K562 (cell line): ENCODE measurements at regions not wholly inside any gene's neighbourhood (a gene's known extent, or its start where the extent isn't known, plus 50 kb on each side); places are given as distances from the start of the nearest gene placed in this dataset.

ENCODE experiments used
- HDGF ChIP-seq: fragments of 450-650 bp; IDR thresholded peaks from 2 replicates; pipeline ENCODE4 v1.6.1; 2016
- POLR2A ChIP-seq: fragments of 450-650 bp; conservative IDR thresholded peaks from 2 replicates; pipeline ENCODE4 v1.6.1; 2016
- ZC3H4 ChIP-seq: sonication (generic); formaldehyde crosslinking; IDR thresholded peaks from 2 replicates; pipeline ENCODE4 v1.9.0; 2021; ENCODE audit warnings: missing genetic modification reagents, borderline replicate concordance
- ZNF274 ChIP-seq: IDR thresholded peaks from 2 replicates; pipeline ENCODE4 v1.6.1; 2011; ENCODE audit warnings: low read depth, mild to moderate bottlenecking, low read length, moderate library complexity, borderline replicate concordance
- TF ChIP-seq, protein P1 (sequence below), 3 experiments: IDR thresholded peaks in 2 of 3; conservative IDR thresholded peaks in 1 of 3; 2 replicates each; pipeline ENCODE4 v1.5.1; 2011 to 2012; ENCODE audit warnings: low read length in 3 of 3, mild to moderate bottlenecking in 3 of 3, control low read depth in 2 of 3, improper control_type of control experiment in 1 of 3, inconsistent platforms in 1 of 3, low read depth in 1 of 3, mixed read lengths in 1 of 3, moderate library complexity in 1 of 3; ENCODE audit not compliant: insufficient read depth in 2 of 3

DNA sequence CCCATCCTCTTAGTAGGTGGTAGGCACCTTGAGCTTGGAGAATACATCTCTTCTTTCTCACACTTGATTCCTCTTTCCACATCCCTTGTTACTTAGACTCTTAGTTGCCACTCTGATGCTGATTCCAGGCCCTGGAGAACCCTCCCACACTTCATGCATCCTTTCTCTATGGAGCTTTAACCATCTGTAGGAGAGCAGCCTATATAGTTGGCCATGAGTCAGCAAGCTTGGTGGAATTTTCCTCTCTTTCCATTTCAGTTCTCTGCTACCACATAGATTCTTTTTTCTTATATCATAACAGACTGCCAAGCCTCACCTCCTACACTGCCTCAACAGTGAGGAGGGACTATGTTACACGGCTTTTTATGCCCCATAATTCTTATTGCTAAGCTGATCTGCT is 851.6 kb upstream of the CDH2 start:
- TF ChIP-seq ZNF274 (no peak), ZC3H4 (CRISPR knock-in tag) (no peak), POLR2A (no peak), HDGF (no peak)
- TF ChIP-seq, protein P1, sequence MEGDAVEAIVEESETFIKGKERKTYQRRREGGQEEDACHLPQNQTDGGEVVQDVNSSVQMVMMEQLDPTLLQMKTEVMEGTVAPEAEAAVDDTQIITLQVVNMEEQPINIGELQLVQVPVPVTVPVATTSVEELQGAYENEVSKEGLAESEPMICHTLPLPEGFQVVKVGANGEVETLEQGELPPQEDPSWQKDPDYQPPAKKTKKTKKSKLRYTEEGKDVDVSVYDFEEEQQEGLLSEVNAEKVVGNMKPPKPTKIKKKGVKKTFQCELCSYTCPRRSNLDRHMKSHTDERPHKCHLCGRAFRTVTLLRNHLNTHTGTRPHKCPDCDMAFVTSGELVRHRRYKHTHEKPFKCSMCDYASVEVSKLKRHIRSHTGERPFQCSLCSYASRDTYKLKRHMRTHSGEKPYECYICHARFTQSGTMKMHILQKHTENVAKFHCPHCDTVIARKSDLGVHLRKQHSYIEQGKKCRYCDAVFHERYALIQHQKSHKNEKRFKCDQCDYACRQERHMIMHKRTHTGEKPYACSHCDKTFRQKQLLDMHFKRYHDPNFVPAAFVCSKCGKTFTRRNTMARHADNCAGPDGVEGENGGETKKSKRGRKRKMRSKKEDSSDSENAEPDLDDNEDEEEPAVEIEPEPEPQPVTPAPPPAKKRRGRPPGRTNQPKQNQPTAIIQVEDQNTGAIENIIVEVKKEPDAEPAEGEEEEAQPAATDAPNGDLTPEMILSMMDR (IDR thresholded peaks at IDR 0.05 in 2 of 3, conservative IDR thresholded peaks at IDR 0.05 in 1 of 3; ENCODE audit: insufficient read depth in 2 of 3, low read depth in 1 of 3, low read length in 3 of 3), result no peak
